ENCODE measurements at regions not wholly inside any gene's neighbourhood (a gene's known extent, or its start where the extent isn't known, plus 50 kb on each side); places are given as distances from the start of the nearest gene placed in this dataset.
A peak's percentile ranks its signal among the peaks of the same experiment; 100 is the strongest.

DNA sequence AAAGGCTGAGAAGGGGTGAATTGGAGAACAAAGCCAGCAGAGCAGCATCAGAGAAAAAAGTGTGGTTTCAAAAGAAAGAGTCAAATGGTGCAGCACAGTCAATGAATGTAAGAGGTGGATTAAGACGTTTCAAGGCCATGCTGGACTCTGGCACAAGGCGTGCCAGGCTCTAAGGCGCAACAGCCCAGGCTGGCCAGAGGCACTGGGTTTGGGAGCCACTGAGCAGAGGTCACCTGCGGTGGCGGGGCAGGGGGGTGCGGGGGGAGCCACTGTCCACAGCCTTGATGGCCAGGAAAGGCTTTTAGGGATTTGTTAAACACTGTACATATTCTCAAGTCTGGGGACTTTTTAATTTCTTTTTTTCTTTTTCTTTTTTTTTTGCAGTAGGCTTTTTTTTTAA, 222.5 kb upstream of the FAT1 start:
- 90% methylated on average over 6 of the region's 6 CpGs for WGBS
- H3K27ac ChIP-seq (ENCODE audit: low read depth) = no peak overlapping the region
- no peaks in the 10 kb centered on the region for H3K4me1 ChIP-seq (ENCODE audit: insufficient read depth)
- no peak overlapping the region for H3K4me3 ChIP-seq (ENCODE audit: low read depth, low read length)
- H3K36me3 ChIP-seq (ENCODE audit: insufficient read depth) = no peaks in the 10 kb centered on the region
- DNase-seq (ENCODE audit: extremely low spot score) = no peak

DNA sequence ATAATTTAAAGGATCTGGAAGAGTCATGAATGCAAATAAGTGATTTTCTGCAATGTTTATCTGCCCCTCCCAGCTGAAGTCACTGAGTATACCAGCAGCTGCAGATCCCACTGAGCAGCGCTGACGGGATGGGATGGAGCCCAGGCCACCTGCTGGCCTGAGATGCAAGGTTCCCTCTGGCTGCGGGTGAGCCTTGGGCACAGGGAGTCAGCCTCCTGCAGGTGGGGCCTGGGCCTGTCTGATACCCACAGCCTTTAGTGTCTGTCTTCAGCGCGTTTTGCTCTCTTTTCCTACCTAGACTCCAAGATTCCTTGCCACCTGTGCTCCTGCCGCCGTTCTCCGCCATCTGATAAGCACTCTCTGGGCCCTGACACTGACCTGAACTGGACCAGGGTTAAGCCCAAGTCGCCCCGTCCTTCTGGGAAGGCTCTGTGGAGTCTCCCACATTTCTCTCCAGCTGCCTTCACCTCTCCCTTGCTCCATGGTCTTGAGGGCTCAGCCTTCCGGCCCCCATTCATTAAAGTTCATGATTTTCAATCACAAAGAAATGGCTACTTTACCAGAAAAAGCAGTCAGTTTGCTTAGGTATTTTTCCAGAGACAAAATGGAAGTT, 223.1 kb upstream of the FAT1 start:
- H3K27ac ChIP-seq (ENCODE audit: low read depth) = no peak overlapping the region
- DNase-seq (ENCODE audit: extremely low spot score) = no peak
- 87% methylated on average over 11 of the region's 11 CpGs for WGBS
- H3K36me3 ChIP-seq (ENCODE audit: insufficient read depth) = no peaks in the 10 kb centered on the region
- H3K4me1 ChIP-seq (ENCODE audit: insufficient read depth) = no peaks in the 10 kb centered on the region
- no peak overlapping the region for H3K4me3 ChIP-seq (ENCODE audit: low read depth, low read length)

GRCh38 chr4:186948361-186949242, 224.9 kb upstream of the FAT1 start:
- Histone ChIP-seq H3K4me3 (ENCODE audit: low read depth, low read length) (no peak overlapping the region), H3K4me1 (ENCODE audit: insufficient read depth) (no peaks in the 10 kb centered on the region), H3K36me3 (ENCODE audit: insufficient read depth) (no peaks in the 10 kb centered on the region), H3K27ac (ENCODE audit: low read depth) (no peak overlapping the region)
- no peak for DNase-seq (ENCODE audit: extremely low spot score)
- 20% methylated on average over 14 of the region's 14 CpGs for WGBS

- no peak overlapping the region for H3K4me3 ChIP-seq (ENCODE audit: low read depth, low read length)
- WGBS = 90% methylated on average over 6 of the region's 6 CpGs
- no peaks in the 10 kb centered on the region for H3K36me3 ChIP-seq (ENCODE audit: insufficient read depth)
- H3K27ac ChIP-seq (ENCODE audit: low read depth) = no peak overlapping the region
- no peaks in the 10 kb centered on the region for H3K4me1 ChIP-seq (ENCODE audit: insufficient read depth)
- DNase-seq (ENCODE audit: extremely low spot score) = no peak
Measured at GRCh38 chr4:186949847-186950246, 226.2 kb upstream of the FAT1 start.

GRCh38 chr4:186952709-186953108, 229.1 kb upstream of the FAT1 start:
- no peak for DNase-seq (ENCODE audit: extremely low spot score)
- WGBS = 68% methylated on average over 3 of the region's 3 CpGs
- Histone ChIP-seq H3K4me3 (ENCODE audit: low read depth, low read length) (no peak overlapping the region), H3K27ac (ENCODE audit: low read depth) (no peak overlapping the region), H3K36me3 (ENCODE audit: insufficient read depth) (no peaks in the 10 kb centered on the region), H3K4me1 (ENCODE audit: insufficient read depth) (no peaks in the 10 kb centered on the region)

- H3K36me3 ChIP-seq (ENCODE audit: insufficient read depth) = no peaks in the 10 kb centered on the region
- 79% methylated on average over 13 of the region's 13 CpGs for WGBS
- no peak overlapping the region for H3K27ac ChIP-seq (ENCODE audit: low read depth)
- no peaks in the 10 kb centered on the region for H3K4me1 ChIP-seq (ENCODE audit: insufficient read depth)
- no peak overlapping the region for H3K4me3 ChIP-seq (ENCODE audit: low read depth, low read length)
- DNase-seq (ENCODE audit: extremely low spot score) = no peak
Measured at GRCh38 chr4:186953599-186954260, 230.1 kb upstream of the FAT1 start.

GRCh38 chr4:186954509-186954908, 230.9 kb upstream of the FAT1 start:
- Histone ChIP-seq H3K4me3 (ENCODE audit: low read depth, low read length) (no peak overlapping the region), H3K4me1 (ENCODE audit: insufficient read depth) (no peaks in the 10 kb centered on the region), H3K27ac (ENCODE audit: low read depth) (no peak overlapping the region), H3K36me3 (ENCODE audit: insufficient read depth) (no peaks in the 10 kb centered on the region)
- WGBS = 80% methylated on average over 5 of the region's 5 CpGs
- DNase-seq (ENCODE audit: extremely low spot score) = no peak

DNA sequence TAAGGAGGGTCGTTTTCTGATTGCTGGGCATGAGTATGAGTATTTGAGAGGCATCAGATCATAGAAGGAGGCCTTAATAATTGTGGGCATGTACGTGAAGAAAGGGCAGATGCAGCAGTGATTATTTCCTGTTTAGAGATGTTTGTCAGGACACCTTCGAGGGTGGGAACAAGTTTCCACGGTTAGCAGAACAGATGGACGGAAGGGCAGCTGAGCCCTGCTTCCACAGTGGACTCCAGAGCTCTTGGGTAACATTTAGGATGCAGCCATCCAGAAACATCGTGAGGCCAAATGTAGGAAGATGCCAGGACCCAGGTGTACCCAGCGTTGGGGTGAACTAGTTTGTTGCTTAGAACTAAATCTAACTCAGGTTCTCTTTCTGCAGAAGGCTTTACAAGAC, 231.3 kb upstream of the FAT1 start:
- no peak overlapping the region for H3K4me3 ChIP-seq (ENCODE audit: low read depth, low read length)
- no peaks in the 10 kb centered on the region for H3K4me1 ChIP-seq (ENCODE audit: insufficient read depth)
- H3K36me3 ChIP-seq (ENCODE audit: insufficient read depth) = no peaks in the 10 kb centered on the region
- DNase-seq (ENCODE audit: extremely low spot score) = no peak
- 87% methylated on average over 7 of the region's 7 CpGs for WGBS
- no peak overlapping the region for H3K27ac ChIP-seq (ENCODE audit: low read depth)

GRCh38 chr4:186957952-186958555, 234.4 kb upstream of the FAT1 start:
- no peaks in the 10 kb centered on the region for H3K36me3 ChIP-seq (ENCODE audit: insufficient read depth)
- WGBS = 60% methylated on average over 3 of the region's 3 CpGs
- no peak for DNase-seq (ENCODE audit: extremely low spot score)
- no peak overlapping the region for H3K27ac ChIP-seq (ENCODE audit: low read depth)
- no peaks in the 10 kb centered on the region for H3K4me1 ChIP-seq (ENCODE audit: insufficient read depth)
- H3K4me3 ChIP-seq (ENCODE audit: low read depth, low read length) = no peak overlapping the region

DNA sequence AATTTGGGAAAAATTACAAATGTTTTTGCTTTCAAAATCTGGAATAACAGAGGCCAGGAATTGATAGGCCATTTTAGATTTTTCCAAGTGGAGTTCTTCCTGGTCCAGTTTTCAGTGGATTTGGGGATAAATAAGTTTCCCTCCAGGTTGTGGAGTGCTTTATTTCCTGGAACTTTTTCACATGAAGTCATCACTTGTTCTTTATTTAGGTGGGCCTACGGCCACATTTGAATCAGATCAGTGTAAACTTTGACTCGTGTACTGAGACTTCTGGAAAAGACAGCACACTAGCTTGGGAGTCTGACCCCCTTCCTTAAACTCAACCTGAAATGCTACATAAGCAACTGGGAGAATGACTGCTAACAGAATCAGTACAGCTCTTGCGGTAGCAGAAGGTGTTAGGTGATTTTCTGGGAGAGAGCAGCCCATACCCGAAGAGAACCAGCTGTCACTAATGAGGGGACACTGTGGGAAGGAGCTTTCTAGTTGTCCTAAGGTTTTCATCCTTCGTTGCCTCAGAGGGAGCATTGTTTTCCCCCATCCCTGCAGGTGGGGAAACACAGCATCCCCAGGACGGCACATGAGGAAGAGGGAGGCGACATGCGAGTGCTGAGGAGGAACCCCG, 235.2 kb upstream of the FAT1 start:
- H3K36me3 ChIP-seq (ENCODE audit: insufficient read depth) = no peaks in the 10 kb centered on the region
- H3K27ac ChIP-seq (ENCODE audit: low read depth) = no peak overlapping the region
- no peaks in the 10 kb centered on the region for H3K4me1 ChIP-seq (ENCODE audit: insufficient read depth)
- DNase-seq (ENCODE audit: extremely low spot score) = no peak
- no peak overlapping the region for H3K4me3 ChIP-seq (ENCODE audit: low read depth, low read length)
- 80% methylated on average over 9 of the region's 9 CpGs for WGBS

GRCh38 chr4:186979961-186980745, 256.5 kb upstream of the FAT1 start:
- H3K4me3 ChIP-seq (ENCODE audit: low read depth, low read length) = peak overlapping the region; percentile 25

DNA sequence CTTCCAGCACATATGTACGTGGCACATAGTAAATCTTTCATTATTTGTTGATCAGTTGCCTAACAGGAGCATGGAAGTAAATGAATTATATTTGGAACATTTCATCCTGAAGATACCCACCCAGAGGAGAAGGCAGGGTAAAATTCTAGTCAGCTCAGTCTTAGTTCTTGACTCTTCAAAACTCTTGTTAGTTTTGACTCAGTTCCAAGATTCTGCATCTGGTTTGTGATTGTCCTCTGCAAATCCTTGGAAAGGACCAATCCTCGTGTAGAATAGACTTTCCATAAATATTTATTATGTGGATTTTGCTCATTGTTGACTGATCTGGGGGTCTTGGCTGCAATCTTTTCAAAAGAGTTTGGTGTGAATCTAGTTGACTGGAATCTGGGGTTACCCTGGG, 257.5 kb upstream of the FAT1 start:
- WGBS = 45% methylated on average over 2 of the region's 2 CpGs
- DNase-seq (ENCODE audit: extremely low spot score) = no peak
- Histone ChIP-seq H3K4me3 (ENCODE audit: low read depth, low read length) (no peak overlapping the region), H3K4me1 (ENCODE audit: insufficient read depth) (no peaks in the 10 kb centered on the region), H3K27ac (ENCODE audit: low read depth) (no peak overlapping the region), H3K36me3 (ENCODE audit: insufficient read depth) (no peaks in the 10 kb centered on the region)

More at GRCh38 chr4:186979961-186980745, 256.5 kb upstream of the FAT1 start:
- no peak overlapping the region for H3K27ac ChIP-seq (ENCODE audit: low read depth)
- DNase-seq (ENCODE audit: extremely low spot score) = no peak
- no peaks in the 10 kb centered on the region for H3K36me3 ChIP-seq (ENCODE audit: insufficient read depth)
- no peaks in the 10 kb centered on the region for H3K4me1 ChIP-seq (ENCODE audit: insufficient read depth)
- 63% methylated on average over 12 of the region's 12 CpGs for WGBS

GRCh38 chr4:186982160-186982559, 258.5 kb upstream of the FAT1 start:
- H3K36me3 ChIP-seq (ENCODE audit: insufficient read depth) = no peaks in the 10 kb centered on the region
- DNase-seq (ENCODE audit: extremely low spot score) = no peak
- 90% methylated on average over 7 of the region's 7 CpGs for WGBS

More at GRCh38 chr4:186982160-186982559, 258.5 kb upstream of the FAT1 start:
- no peak overlapping the region for H3K27ac ChIP-seq (ENCODE audit: low read depth)
- H3K4me3 ChIP-seq (ENCODE audit: low read depth, low read length) = no peak overlapping the region
- H3K4me1 ChIP-seq (ENCODE audit: insufficient read depth) = no peaks in the 10 kb centered on the region

Data from urinary bladder (tissue), 3 donors.